Loucy (cell line): ENCODE measurements at regions not wholly inside any gene's neighbourhood (a gene's known extent, or its start where the extent isn't known, plus 50 kb on each side); places are given as distances from the start of the nearest gene placed in this dataset.

ENCODE experiments used
- H2AFZ ChIP-seq: fragments of 200-600 bp; sonication (generic); 2 replicates; pipeline ENCODE4 v1.6.0; 2016; ENCODE audit warnings: antibody characterized with exemption, mild to moderate bottlenecking, low read length, moderate library complexity
- H3F3A ChIP-seq: fragments of 200-600 bp; 2 replicates; pipeline ENCODE4 v1.6.0; 2016; ENCODE audit warnings: antibody characterized with exemption, low read depth, mild to moderate bottlenecking
- H3K27me3 ChIP-seq: fragments of 200-600 bp; sonication (generic); 2 replicates; pipeline ENCODE4 v1.6.1; 2014; ENCODE audit warnings: low read length, mild to moderate bottlenecking; ENCODE audit not compliant: insufficient read depth, poor library complexity, severe bottlenecking
- H3K36me3 ChIP-seq: fragments of 200-600 bp; sonication (generic); 2 replicates; pipeline ENCODE4 v1.6.1; 2016; ENCODE audit warnings: low read length; ENCODE audit not compliant: insufficient read depth
- H3K4me1 ChIP-seq: fragments of 200-600 bp; sonication (generic); 2 replicates; pipeline ENCODE4 v1.5.1; 2014; ENCODE audit warnings: low read length, mild to moderate bottlenecking; ENCODE audit not compliant: insufficient read depth, poor library complexity, severe bottlenecking
- H3K4me2 ChIP-seq: fragments of 200-600 bp; sonication (generic); 2 replicates; pipeline ENCODE4 v1.6.0; 2014; ENCODE audit warnings: antibody characterized with exemption, low read length, low read depth, mild to moderate bottlenecking; ENCODE audit not compliant: poor library complexity, severe bottlenecking
- H3K4me3 ChIP-seq: fragments of 200-600 bp; sonication (generic); 2 replicates; pipeline ENCODE4 v1.5.1; 2014; ENCODE audit warnings: low read length, mild to moderate bottlenecking, mixed read lengths; ENCODE audit not compliant: poor library complexity, severe bottlenecking
- H3K79me2 ChIP-seq: fragments of 200-600 bp; sonication (generic); 2 replicates; pipeline ENCODE4 v1.6.1; 2014; ENCODE audit warnings: low read length; ENCODE audit not compliant: insufficient read depth
- H3K9ac ChIP-seq: fragments of 200-600 bp; sonication (generic); 2 replicates; pipeline ENCODE4 v1.6.0; 2014; ENCODE audit warnings: mild to moderate bottlenecking, low read depth, low read length, moderate library complexity; ENCODE audit not compliant: poor library complexity, severe bottlenecking
- H3K9me2 ChIP-seq: fragments of 200-600 bp; sonication (generic); replicated peaks from 2 replicates; pipeline ENCODE4 v1.6.1; 2016; ENCODE audit warnings: low read depth, low read length, mixed read lengths
- H3K9me3 ChIP-seq: fragments of 200-600 bp; sonication (generic); 2 replicates; pipeline ENCODE4 v1.6.1; 2014; ENCODE audit warnings: mild to moderate bottlenecking, antibody characterized with exemption, low read length, low read depth; ENCODE audit not compliant: insufficient read depth
- H4K20me1 ChIP-seq: fragments of 200-600 bp; sonication (generic); 2 replicates; pipeline ENCODE4 v1.6.0; 2014; ENCODE audit warnings: antibody characterized with exemption, low read length, mild to moderate bottlenecking; ENCODE audit not compliant: insufficient read depth, poor library complexity, severe bottlenecking
- EZH2phosphoT487 ChIP-seq: fragments of 200-600 bp; IDR thresholded peaks from 2 replicates; pipeline ENCODE4 v1.6.1; 2018; ENCODE audit warnings: antibody characterized with exemption, mild to moderate bottlenecking, moderate library complexity, borderline replicate concordance
- TF ChIP-seq, protein P1 (sequence below): fragments of 200-600 bp; sonication (generic); conservative IDR thresholded peaks from 2 replicates; pipeline ENCODE4 v1.5.1; 2014; ENCODE audit warnings: mild to moderate bottlenecking, antibody characterized with exemption, low read length

DNA sequence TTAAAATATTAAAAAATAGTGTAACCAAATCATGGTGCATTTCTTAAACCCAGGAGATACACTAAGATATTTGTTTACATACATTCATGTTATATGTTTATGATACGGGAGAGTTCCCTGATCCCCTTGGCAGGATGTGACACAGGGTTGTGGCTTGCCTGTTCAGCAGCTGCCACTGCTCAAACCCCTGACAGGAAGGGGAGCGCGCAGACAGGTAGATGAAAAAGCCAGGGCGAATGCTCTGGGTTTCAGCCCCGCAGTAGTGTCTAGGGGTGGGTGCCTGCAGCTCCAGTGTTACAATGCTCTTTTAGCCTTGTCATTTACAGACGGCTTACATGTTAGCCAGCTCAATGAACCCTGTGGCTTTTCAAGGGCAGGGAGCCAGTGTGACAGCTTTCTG, 1343.8 kb upstream of the IGFBP7 start:
- Histone ChIP-seq H3K36me3 (no peaks in the 10 kb centered on the region), H3K9me3 (no peaks in the 10 kb centered on the region), H2AFZ (no peak overlapping the region), H3K9ac (no peak overlapping the region), H3K4me3 (no peak overlapping the region), H3K4me2 (no peak overlapping the region), H3K79me2 (no peaks in the 10 kb centered on the region), H3K4me1 (no peaks in the 10 kb centered on the region), H3F3A (no peaks in the 10 kb centered on the region), H3K27me3 (no peaks in the 10 kb centered on the region), H4K20me1 (no peaks in the 10 kb centered on the region), H3K9me2 (no peaks in the 10 kb centered on the region)
- no peak for TF ChIP-seq EZH2phosphoT487
- TF ChIP-seq, protein P1, sequence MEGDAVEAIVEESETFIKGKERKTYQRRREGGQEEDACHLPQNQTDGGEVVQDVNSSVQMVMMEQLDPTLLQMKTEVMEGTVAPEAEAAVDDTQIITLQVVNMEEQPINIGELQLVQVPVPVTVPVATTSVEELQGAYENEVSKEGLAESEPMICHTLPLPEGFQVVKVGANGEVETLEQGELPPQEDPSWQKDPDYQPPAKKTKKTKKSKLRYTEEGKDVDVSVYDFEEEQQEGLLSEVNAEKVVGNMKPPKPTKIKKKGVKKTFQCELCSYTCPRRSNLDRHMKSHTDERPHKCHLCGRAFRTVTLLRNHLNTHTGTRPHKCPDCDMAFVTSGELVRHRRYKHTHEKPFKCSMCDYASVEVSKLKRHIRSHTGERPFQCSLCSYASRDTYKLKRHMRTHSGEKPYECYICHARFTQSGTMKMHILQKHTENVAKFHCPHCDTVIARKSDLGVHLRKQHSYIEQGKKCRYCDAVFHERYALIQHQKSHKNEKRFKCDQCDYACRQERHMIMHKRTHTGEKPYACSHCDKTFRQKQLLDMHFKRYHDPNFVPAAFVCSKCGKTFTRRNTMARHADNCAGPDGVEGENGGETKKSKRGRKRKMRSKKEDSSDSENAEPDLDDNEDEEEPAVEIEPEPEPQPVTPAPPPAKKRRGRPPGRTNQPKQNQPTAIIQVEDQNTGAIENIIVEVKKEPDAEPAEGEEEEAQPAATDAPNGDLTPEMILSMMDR: no peak

DNA sequence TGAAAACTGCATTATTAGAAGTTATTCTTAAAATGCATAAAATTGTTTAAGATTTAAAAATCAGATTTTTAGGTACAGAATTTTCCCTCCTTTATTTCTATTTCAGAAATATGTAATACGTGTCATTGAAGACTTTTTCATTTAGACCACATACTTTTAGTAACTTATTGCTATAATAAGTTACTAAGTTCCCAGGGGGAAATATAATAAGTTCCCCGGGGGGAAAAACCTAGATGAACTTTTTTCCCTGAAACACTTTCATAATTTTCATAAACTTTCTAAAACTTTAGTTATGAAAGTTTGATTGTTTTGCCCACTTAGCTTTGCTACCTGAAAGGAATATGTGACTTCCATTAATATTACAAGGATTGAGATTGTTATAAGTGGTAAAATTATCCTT, 1341.5 kb upstream of the IGFBP7 start:
- no peaks in the 10 kb centered on the region for H3K9me2 ChIP-seq
- H3K4me3 ChIP-seq: no peak overlapping the region
- H3K4me1 ChIP-seq: no peaks in the 10 kb centered on the region
- H3F3A ChIP-seq: no peaks in the 10 kb centered on the region
- no peaks in the 10 kb centered on the region for H3K9me3 ChIP-seq
- H3K79me2 ChIP-seq: no peaks in the 10 kb centered on the region
- no peak overlapping the region for H3K4me2 ChIP-seq
- no peaks in the 10 kb centered on the region for H3K27me3 ChIP-seq
- H3K36me3 ChIP-seq: no peaks in the 10 kb centered on the region
- H2AFZ ChIP-seq: no peak overlapping the region
- H4K20me1 ChIP-seq: no peaks in the 10 kb centered on the region
- TF ChIP-seq EZH2phosphoT487: no peak
- TF ChIP-seq, protein P1: no peak
- no peak overlapping the region for H3K9ac ChIP-seq

DNA sequence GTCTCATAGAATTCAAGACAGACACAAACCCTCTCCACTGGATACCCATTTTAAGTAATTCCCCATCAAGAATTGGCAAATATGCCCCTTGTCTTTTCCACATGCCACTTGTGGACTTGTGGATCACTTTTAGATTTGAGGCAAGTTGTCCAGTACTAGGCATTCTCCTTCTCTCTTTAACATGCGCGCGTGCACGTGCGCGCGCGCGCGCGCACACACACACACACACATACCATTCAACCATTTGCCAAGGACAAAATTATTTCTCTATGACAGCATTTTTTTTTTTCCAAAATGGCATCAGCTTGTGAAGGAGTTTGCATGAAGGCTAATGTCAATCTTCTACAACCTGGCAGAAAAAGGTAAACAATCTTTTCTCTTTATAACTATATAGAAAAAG, 1325.7 kb upstream of the IGFBP7 start:
- Histone ChIP-seq H4K20me1 (no peaks in the 10 kb centered on the region), H3K4me2 (no peak overlapping the region), H3K4me3 (no peak overlapping the region), H3K27me3 (no peaks in the 10 kb centered on the region), H3K4me1 (no peaks in the 10 kb centered on the region), H3K9me3 (no peaks in the 10 kb centered on the region), H3K36me3 (no peaks in the 10 kb centered on the region), H3K9me2 (no peaks in the 10 kb centered on the region), H2AFZ (no peak overlapping the region), H3K9ac (no peak overlapping the region), H3K79me2 (no peaks in the 10 kb centered on the region), H3F3A (no peaks in the 10 kb centered on the region)
- TF ChIP-seq EZH2phosphoT487: no peak
- TF ChIP-seq, protein P1: no peak
